ENCODE measurements at regions not wholly inside any gene's neighbourhood (a gene's known extent, or its start where the extent isn't known, plus 50 kb on each side); places are given as distances from the start of the nearest gene placed in this dataset.

DNA sequence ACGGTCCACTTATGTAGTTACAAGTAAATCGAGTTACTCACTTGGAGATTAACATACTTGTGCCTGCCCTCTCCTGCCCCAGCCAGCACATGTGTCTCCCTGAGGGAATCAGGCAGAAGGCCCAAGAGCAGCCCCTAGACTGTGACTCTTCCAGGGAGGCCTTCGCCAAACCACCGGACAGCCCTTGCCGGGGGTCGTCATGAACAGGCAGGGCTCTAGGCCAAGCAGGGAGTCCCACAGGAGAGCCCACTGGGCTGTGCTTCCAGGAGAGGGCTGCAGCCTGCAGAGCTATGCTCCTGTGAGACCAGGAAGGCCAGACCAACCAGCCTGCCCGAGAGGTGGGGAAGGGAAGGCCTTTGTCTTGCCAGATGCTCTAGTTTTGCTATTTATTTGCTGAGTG, 283.3 kb downstream of the FOXO1 start:
- no peak overlapping the region for H2BK120ac ChIP-seq (ENCODE audit: low read depth, low read length)
- peak overlapping the region; percentile 59 for H2AFZ ChIP-seq (ENCODE audit: low read length)
- H3K4me1 ChIP-seq (ENCODE audit: control insufficient read depth in 2 of 2, insufficient read depth in 1 of 2, low read depth in 1 of 2, low read length in 2 of 2): peaks cover 10 to 24% of the 10 kb centered on the region in 2 donors
- H3K27me3 ChIP-seq (ENCODE audit: control insufficient read depth in 3 of 3, insufficient read depth in 3 of 3, low read depth in 1 of 3, low read length in 3 of 3): no peaks in the 10 kb centered on the region
- peak overlapping the region; percentile 67 for H2BK12ac ChIP-seq (ENCODE audit: low read length)
- H3K14ac ChIP-seq (ENCODE audit: low read length): no peak overlapping the region
- H2BK5ac ChIP-seq (ENCODE audit: low read length): peak overlapping the region; percentile 49
- H3K27ac ChIP-seq (replicated peaks; ENCODE audit: low read length): no peak overlapping the region
- no peak overlapping the region for H4K8ac ChIP-seq (ENCODE audit: low read depth, low read length)
- H3K18ac ChIP-seq (ENCODE audit: low read length): peak overlapping the region; percentile 2
- no peak overlapping the region for H3K9ac ChIP-seq (ENCODE audit: low read depth, low read length, poor library complexity)
- H3K9me3 ChIP-seq (replicated peaks in 1 of 2; ENCODE audit: control insufficient read depth in 2 of 2, insufficient read depth in 1 of 2, low read depth in 1 of 2, low read length in 2 of 2): peaks cover 0 to 7% of the 10 kb centered on the region in 2 donors
- H3K79me1 ChIP-seq (ENCODE audit: low read depth, low read length): no peaks in the 10 kb centered on the region
- no peak overlapping the region for H3K23ac ChIP-seq (ENCODE audit: low read depth, low read length, poor library complexity)
- H3K4me3 ChIP-seq (ENCODE audit: low read length in 2 of 2): no peak overlapping the region
- WGBS, 2 donors (ENCODE audit: extremely low coverage in 2 of 2, insufficient read length in 2 of 2, insufficient replicate concordance in 1 of 2): no CpG with 5 or more reads among the region's 7 CpGs
- no peaks in the 10 kb centered on the region for H3K36me3 ChIP-seq (replicated peaks in 1 of 2; ENCODE audit: control insufficient read depth in 2 of 2, insufficient read depth in 2 of 2, low read length in 2 of 2)
- H3K4me2 ChIP-seq (ENCODE audit: insufficient read depth, low read length, poor library complexity, severe bottlenecking): no peak overlapping the region
- H3K4ac ChIP-seq (ENCODE audit: low read length): no peak overlapping the region
- H4K91ac ChIP-seq (ENCODE audit: low read depth, low read length, poor library complexity): no peak overlapping the region
- H2BK15ac ChIP-seq (ENCODE audit: low read length): peak overlapping the region; percentile 2
- DNase-seq (ENCODE audit: low spot score): no peak
- no peak overlapping the region for H2AK5ac ChIP-seq (ENCODE audit: low read depth, low read length)

DNA sequence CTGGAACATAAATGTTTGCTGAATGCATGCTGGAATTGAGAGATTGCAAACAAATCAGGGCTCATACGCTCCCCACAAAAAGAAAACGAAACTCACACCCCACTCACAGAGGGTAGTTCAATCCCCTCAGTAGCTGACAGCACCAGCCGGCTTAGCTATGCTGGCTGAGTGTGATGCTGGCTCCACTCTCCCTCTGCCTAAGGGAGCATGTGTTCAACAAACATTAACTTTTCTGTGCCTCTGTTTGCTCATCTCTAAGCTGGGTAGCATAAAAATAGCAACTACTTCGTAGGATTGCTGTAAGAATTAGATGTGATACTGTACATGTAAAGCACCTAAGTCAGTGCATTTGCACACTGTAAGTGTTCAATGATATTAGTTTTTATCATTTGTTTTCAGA, 282.6 kb downstream of the FOXO1 start:
- H2AK5ac ChIP-seq (ENCODE audit: low read depth, low read length): peak overlapping the region; percentile 17
- no peak overlapping the region for H2AFZ ChIP-seq (ENCODE audit: low read length)
- DNase-seq (ENCODE audit: low spot score): no peak
- H3K9ac ChIP-seq (ENCODE audit: low read depth, low read length, poor library complexity): no peak overlapping the region
- H3K27ac ChIP-seq (replicated peaks; ENCODE audit: low read length): no peak overlapping the region
- H2BK15ac ChIP-seq (ENCODE audit: low read length): no peak overlapping the region
- H4K91ac ChIP-seq (ENCODE audit: low read depth, low read length, poor library complexity): no peak overlapping the region
- WGBS, 2 donors (ENCODE audit: extremely low coverage in 2 of 2, insufficient read length in 2 of 2, insufficient replicate concordance in 1 of 2): no CpG with 5 or more reads among the region's 4 CpGs
- H3K4me1 ChIP-seq (ENCODE audit: control insufficient read depth in 2 of 2, insufficient read depth in 1 of 2, low read depth in 1 of 2, low read length in 2 of 2): peaks cover 12 to 28% of the 10 kb centered on the region in 2 donors
- no peak overlapping the region for H2BK12ac ChIP-seq (ENCODE audit: low read length)
- no peaks in the 10 kb centered on the region for H3K36me3 ChIP-seq (replicated peaks in 1 of 2; ENCODE audit: control insufficient read depth in 2 of 2, insufficient read depth in 2 of 2, low read length in 2 of 2)
- H4K8ac ChIP-seq (ENCODE audit: low read depth, low read length): no peak overlapping the region
- no peaks in the 10 kb centered on the region for H3K27me3 ChIP-seq (ENCODE audit: control insufficient read depth in 3 of 3, insufficient read depth in 3 of 3, low read depth in 1 of 3, low read length in 3 of 3)
- no peaks in the 10 kb centered on the region for H3K79me1 ChIP-seq (ENCODE audit: low read depth, low read length)
- H3K4me2 ChIP-seq (ENCODE audit: insufficient read depth, low read length, poor library complexity, severe bottlenecking): no peak overlapping the region
- no peak overlapping the region for H3K4me3 ChIP-seq (ENCODE audit: low read length in 2 of 2)
- peaks cover 0 to under 1% of the 10 kb centered on the region in 2 donors for H3K9me3 ChIP-seq (replicated peaks in 1 of 2; ENCODE audit: control insufficient read depth in 2 of 2, insufficient read depth in 1 of 2, low read depth in 1 of 2, low read length in 2 of 2)
- peak overlapping the region; percentile 63 for H3K18ac ChIP-seq (ENCODE audit: low read length)
- peak overlapping the region; percentile 49 for H2BK5ac ChIP-seq (ENCODE audit: low read length)
- no peak overlapping the region for H3K23ac ChIP-seq (ENCODE audit: low read depth, low read length, poor library complexity)
- H2BK120ac ChIP-seq (ENCODE audit: low read depth, low read length): no peak overlapping the region
- H3K4ac ChIP-seq (ENCODE audit: low read length): no peak overlapping the region
- no peak overlapping the region for H3K14ac ChIP-seq (ENCODE audit: low read length)

DNA sequence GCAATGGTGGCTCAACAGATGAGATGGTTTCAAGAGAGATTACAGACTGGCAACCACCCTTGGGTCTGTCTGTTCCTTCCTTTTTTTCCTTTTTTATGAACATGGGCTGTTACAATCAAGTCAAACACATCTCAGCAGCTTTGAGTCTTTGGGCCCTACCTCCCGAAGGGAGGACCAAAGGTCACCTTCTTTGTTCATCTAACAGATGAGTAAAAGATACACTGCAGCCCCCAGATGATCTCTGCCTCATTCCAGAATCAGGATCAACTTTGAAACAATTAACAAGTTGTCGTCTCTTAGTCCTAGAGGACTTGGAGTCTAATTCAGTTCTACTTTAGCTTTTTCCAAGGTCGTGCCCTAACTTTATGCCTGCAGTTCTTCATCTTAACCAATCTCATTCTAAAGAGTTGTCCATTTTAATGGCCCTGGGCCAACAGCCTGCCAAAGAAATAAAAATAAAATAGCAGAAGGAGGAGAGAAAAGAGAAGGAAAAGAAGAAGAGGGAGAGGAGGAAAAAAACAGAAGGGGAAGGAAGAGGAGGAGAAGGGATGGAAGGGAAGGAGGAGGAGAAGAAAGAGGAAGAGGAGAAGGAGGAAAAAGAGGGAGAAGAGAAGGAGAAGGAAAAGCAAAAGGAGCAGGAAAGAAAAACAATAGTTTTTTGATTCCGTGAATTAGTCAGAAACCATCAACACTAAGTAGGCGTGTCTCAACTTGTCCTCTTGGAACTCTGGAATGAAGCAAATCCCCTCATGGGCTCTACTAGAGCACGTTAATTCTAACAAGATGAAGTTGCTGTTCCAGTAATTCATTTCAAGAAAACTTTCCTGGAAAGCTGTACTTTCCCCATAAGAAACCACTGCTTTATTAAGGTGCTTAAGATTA, 281.2 kb downstream of the FOXO1 start:
- Histone ChIP-seq H3K23ac (ENCODE audit: low read depth, low read length, poor library complexity) (no peak overlapping the region), H3K9me3 (replicated peaks in 1 of 2; ENCODE audit: control insufficient read depth in 2 of 2, insufficient read depth in 1 of 2, low read depth in 1 of 2, low read length in 2 of 2) (no peaks in the 10 kb centered on the region), H3K4me2 (ENCODE audit: insufficient read depth, low read length, poor library complexity, severe bottlenecking) (no peak overlapping the region), H3K79me1 (ENCODE audit: low read depth, low read length) (no peaks in the 10 kb centered on the region), H3K27me3 (ENCODE audit: control insufficient read depth in 3 of 3, insufficient read depth in 3 of 3, low read depth in 1 of 3, low read length in 3 of 3) (no peaks in the 10 kb centered on the region), H2BK5ac (ENCODE audit: low read length) (no peak overlapping the region), H2BK12ac (ENCODE audit: low read length) (no peak overlapping the region), H3K4ac (ENCODE audit: low read length) (no peak overlapping the region), H2BK120ac (ENCODE audit: low read depth, low read length) (no peak overlapping the region), H3K4me3 (ENCODE audit: low read length in 2 of 2) (no peak overlapping the region), H3K36me3 (replicated peaks in 1 of 2; ENCODE audit: control insufficient read depth in 2 of 2, insufficient read depth in 2 of 2, low read length in 2 of 2) (no peaks in the 10 kb centered on the region), H2AK5ac (ENCODE audit: low read depth, low read length) (no peak overlapping the region), H2AFZ (ENCODE audit: low read length) (peak overlapping the region; percentile 4), H4K91ac (ENCODE audit: low read depth, low read length, poor library complexity) (no peak overlapping the region), H4K8ac (ENCODE audit: low read depth, low read length) (no peak overlapping the region), H3K9ac (ENCODE audit: low read depth, low read length, poor library complexity) (no peak overlapping the region), H3K18ac (ENCODE audit: low read length) (no peak overlapping the region), H3K14ac (ENCODE audit: low read length) (no peak overlapping the region), H3K27ac (replicated peaks; ENCODE audit: low read length) (no peak overlapping the region), H3K4me1 (ENCODE audit: control insufficient read depth in 2 of 2, insufficient read depth in 1 of 2, low read depth in 1 of 2, low read length in 2 of 2) (peaks cover 20 to 29% of the 10 kb centered on the region in 2 donors), H2BK15ac (ENCODE audit: low read length) (no peak overlapping the region)
- no CpG with 5 or more reads among the region's 6 CpGs for WGBS, 2 donors (ENCODE audit: extremely low coverage in 2 of 2, insufficient read length in 2 of 2, insufficient replicate concordance in 1 of 2)
- no peak for DNase-seq (ENCODE audit: low spot score)

DNA sequence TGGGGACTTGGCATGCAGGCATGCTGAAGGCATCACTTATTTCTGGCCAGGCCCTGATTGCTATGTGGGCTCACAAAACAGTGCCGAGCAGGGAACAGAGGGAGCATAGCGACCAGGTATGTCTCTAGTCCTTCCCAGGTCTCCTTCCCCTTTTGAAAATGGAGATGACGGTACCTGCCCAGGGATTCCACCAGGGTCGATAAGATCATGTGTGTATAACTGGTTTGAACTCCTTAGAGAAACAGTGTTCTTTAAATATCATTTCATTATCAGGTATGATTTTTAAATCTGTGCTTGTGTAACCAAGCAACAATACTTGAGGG, 280.6 kb downstream of the FOXO1 start:
- no peak overlapping the region for H3K18ac ChIP-seq (ENCODE audit: low read length)
- WGBS, 2 donors (ENCODE audit: extremely low coverage in 2 of 2, insufficient read length in 2 of 2, insufficient replicate concordance in 1 of 2): no CpG with 5 or more reads among the region's 4 CpGs
- H2BK5ac ChIP-seq (ENCODE audit: low read length): no peak overlapping the region
- H2BK12ac ChIP-seq (ENCODE audit: low read length): no peak overlapping the region
- H3K14ac ChIP-seq (ENCODE audit: low read length): no peak overlapping the region
- H4K8ac ChIP-seq (ENCODE audit: low read depth, low read length): no peak overlapping the region
- H3K27ac ChIP-seq (replicated peaks; ENCODE audit: low read length): no peak overlapping the region
- no peaks in the 10 kb centered on the region for H3K9me3 ChIP-seq (replicated peaks in 1 of 2; ENCODE audit: control insufficient read depth in 2 of 2, insufficient read depth in 1 of 2, low read depth in 1 of 2, low read length in 2 of 2)
- no peak overlapping the region for H2AK5ac ChIP-seq (ENCODE audit: low read depth, low read length)
- H4K91ac ChIP-seq (ENCODE audit: low read depth, low read length, poor library complexity): no peak overlapping the region
- no peaks in the 10 kb centered on the region for H3K27me3 ChIP-seq (ENCODE audit: control insufficient read depth in 3 of 3, insufficient read depth in 3 of 3, low read depth in 1 of 3, low read length in 3 of 3)
- H3K23ac ChIP-seq (ENCODE audit: low read depth, low read length, poor library complexity): no peak overlapping the region
- peaks cover 23 to 31% of the 10 kb centered on the region in 2 donors for H3K4me1 ChIP-seq (ENCODE audit: control insufficient read depth in 2 of 2, insufficient read depth in 1 of 2, low read depth in 1 of 2, low read length in 2 of 2)
- no peak for DNase-seq (ENCODE audit: low spot score)
- no peak overlapping the region for H3K4me2 ChIP-seq (ENCODE audit: insufficient read depth, low read length, poor library complexity, severe bottlenecking)
- no peak overlapping the region for H3K4me3 ChIP-seq (ENCODE audit: low read length in 2 of 2)
- H3K36me3 ChIP-seq (replicated peaks in 1 of 2; ENCODE audit: control insufficient read depth in 2 of 2, insufficient read depth in 2 of 2, low read length in 2 of 2): no peaks in the 10 kb centered on the region
- H3K9ac ChIP-seq (ENCODE audit: low read depth, low read length, poor library complexity): no peak overlapping the region
- no peak overlapping the region for H2AFZ ChIP-seq (ENCODE audit: low read length)
- H2BK120ac ChIP-seq (ENCODE audit: low read depth, low read length): no peak overlapping the region
- no peaks in the 10 kb centered on the region for H3K79me1 ChIP-seq (ENCODE audit: low read depth, low read length)
- H2BK15ac ChIP-seq (ENCODE audit: low read length): no peak overlapping the region
- H3K4ac ChIP-seq (ENCODE audit: low read length): no peak overlapping the region

Measured in neuronal stem cell (in vitro differentiated cells).